HG02970 (cell line): ENCODE measurements at regions not wholly inside any gene's neighbourhood (a gene's known extent, or its start where the extent isn't known, plus 50 kb on each side); places are given as distances from the start of the nearest gene placed in this dataset.
"Not testable (repeated sequence)": the region's sequence is repeated elsewhere in the genome, so short reads cannot be mapped to it uniquely, and the experiment has no call there.

Source experiments
- ATAC-seq: cut with Tn5 transposase; IDR thresholded peaks from one replicate; pipeline ENCODE4 v1.9.1; 2021; ENCODE audit warnings: mild to moderate bottlenecking, moderate library complexity, moderate number of reproducible peaks; ENCODE audit not compliant: unreplicated experiment, low FRiP score

GRCh38 chr6:27599859-27600532 is 127.1 kb upstream of the ZNF184 start:
- no peak for ATAC-seq

GRCh38 chr6:27597031-27597567 is 124.2 kb upstream of the ZNF184 start:
- not testable (repeated sequence) for ATAC-seq

- no peak for ATAC-seq
Observed at GRCh38 chr6:27593861-27594260, 121.0 kb upstream of the ZNF184 start.

- no peak for ATAC-seq
Observed at GRCh38 chr6:27593200-27593818, 120.4 kb upstream of the ZNF184 start.

- ATAC-seq = peak; percentile 64
Observed at GRCh38 chr6:27592481-27593199, 119.7 kb upstream of the ZNF184 start.

GRCh38 chr6:27591699-27592480 is 119.0 kb upstream of the ZNF184 start:
- no peak for ATAC-seq

GRCh38 chr6:27585316-27585715 is 112.4 kb upstream of the ZNF184 start:
- ATAC-seq = not testable (repeated sequence)

- ATAC-seq = no peak
Observed at GRCh38 chr6:27584326-27584725, 111.4 kb upstream of the ZNF184 start.

- ATAC-seq = no peak
Observed at GRCh38 chr6:27582928-27583725, 110.2 kb upstream of the ZNF184 start.

- ATAC-seq = no peak
Observed at GRCh38 chr6:27579973-27580372, 107.1 kb upstream of the ZNF184 start.

GRCh38 chr6:27577922-27578321 is 105.0 kb upstream of the ZNF184 start:
- ATAC-seq = no peak

- ATAC-seq = no peak
Observed at GRCh38 chr6:27575594-27576361, 102.9 kb upstream of the ZNF184 start.

- ATAC-seq = no peak
Observed at GRCh38 chr6:27568226-27568897, 95.5 kb upstream of the ZNF184 start.

GRCh38 chr6:27565839-27566779 is 93.2 kb upstream of the ZNF184 start:
- no peak for ATAC-seq

GRCh38 chr6:27562027-27562410 is 89.1 kb upstream of the ZNF184 start:
- ATAC-seq = no peak

- ATAC-seq = no peak
Observed at GRCh38 chr6:27558028-27558724, 85.3 kb upstream of the ZNF184 start.

GRCh38 chr6:27556406-27556805 is 83.5 kb upstream of the ZNF184 start:
- no peak for ATAC-seq
